ENCODE measurements at regions not wholly inside any gene's neighbourhood (a gene's known extent, or its start where the extent isn't known, plus 50 kb on each side); places are given as distances from the start of the nearest gene placed in this dataset.
"Not testable (repeated sequence)": the region's sequence is repeated elsewhere in the genome, so short reads cannot be mapped to it uniquely, and the experiment has no call there.

DNA sequence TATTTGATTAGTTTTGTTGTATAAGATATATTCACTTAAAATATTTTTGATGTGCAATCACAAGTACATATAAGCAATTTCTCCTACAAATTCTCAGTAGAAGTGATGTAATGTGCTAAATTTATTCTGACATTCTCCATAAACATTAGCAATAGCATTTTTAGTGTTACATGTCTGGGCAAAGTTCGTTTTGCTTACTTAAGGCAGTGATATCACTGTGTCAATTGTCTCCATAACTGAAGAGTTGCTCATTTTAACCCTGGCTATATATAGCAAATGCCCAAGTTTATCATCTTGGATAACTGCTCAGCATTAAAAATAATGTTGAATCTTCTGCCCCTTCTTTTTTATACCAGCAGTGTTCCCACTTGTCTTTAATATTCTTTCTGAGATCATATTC, 340.0 kb upstream of the NDST4 start:
- no peak for DNase-seq (ENCODE audit: low spot score)

DNA sequence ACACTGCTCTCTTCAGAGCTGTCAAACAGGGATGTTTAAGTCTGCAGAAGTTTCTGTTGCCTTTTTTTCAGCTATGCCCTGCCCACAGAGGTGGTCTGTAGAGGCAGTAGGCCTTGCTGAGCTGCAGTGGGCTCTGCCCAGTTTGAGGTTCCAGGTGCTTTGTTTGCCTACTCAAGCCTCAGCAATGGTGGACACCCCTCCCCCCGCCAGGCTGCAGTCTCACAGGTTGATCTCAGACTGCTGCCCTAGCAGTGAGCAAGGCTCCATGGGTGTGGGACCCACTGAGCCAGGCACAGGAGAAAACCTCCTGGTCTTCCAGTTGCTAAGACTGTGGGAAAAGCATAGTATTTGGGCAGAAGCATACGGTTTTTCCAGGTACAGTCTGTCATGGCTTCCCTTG, 338.8 kb upstream of the NDST4 start:
- DNase-seq (ENCODE audit: low spot score): not testable (repeated sequence)

DNA sequence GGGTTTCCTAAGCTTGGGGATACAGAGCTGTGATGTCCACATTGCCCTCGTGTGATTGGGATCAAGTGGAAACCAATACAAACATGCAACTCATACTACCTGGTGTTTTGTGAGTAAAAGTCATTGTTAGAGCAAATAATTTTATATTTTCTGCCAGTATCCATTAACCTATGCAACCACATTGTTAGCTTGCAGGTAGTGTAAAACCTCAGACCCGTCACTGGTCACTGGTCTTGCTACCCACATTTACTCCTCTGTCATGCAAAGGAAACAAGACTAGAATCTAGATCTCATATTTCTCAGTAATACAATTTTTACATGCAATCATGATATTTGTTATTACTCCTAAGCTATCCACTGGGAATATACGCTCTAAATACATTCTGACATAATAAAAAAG, 324.3 kb upstream of the NDST4 start:
- DNase-seq (ENCODE audit: low spot score): no peak

DNA sequence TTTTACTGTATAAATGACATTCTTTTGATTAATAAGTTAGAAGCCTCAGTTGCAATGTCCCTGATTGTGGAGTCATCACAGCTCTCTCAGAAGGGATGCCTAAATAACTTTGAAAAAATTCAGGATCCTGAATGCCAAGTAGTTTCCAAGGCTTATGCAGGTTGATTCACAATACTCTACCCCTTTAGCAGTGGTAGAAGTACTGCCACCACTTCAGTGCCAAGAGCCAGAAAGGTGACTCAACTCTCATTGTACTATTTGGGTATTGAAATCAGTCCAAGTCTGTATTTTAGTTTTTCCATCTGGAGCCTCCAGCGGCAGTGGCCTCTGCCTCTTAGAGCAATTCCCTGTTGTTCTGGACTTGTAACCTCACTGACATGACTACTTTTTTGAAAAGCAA, 320.1 kb upstream of the NDST4 start:
- no peak for DNase-seq (ENCODE audit: low spot score)

DNA sequence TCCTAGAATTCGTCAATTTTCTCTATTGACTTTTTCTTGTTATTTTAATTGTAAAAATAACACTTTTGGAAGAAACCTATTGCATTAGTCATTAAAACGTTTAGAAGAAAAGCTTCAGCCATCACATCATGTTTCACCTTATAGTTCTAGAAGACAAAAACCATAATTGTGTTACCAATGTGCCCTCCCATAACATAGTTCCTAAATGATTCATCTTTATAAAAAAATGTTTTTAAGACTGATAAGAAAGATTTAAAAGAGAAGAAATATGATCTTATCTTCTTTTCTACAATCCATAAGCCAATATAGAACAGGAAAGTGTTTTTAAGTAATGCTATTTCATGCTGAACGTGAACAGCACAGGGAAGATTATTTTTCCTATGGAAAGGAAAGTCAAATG, 316.6 kb upstream of the NDST4 start:
- no peak for DNase-seq (ENCODE audit: low spot score)

DNA sequence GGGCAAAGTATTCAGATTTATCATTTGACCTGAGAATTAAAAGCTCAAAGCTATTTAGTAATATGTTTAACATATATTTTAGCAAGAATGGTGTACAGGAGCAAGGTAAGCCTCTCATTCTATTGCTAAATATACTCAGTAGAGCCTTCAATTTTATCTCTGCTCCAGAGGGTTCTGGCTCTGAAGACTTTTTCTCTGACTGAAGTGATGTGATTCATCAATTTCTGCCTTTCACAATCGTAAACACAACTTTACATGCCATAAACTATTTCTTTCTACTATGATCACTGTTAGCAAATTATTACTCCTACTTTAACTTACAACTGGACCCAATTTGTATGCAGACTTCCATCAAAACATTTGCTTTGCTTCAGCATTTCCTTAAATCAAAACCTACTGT, 315.0 kb upstream of the NDST4 start:
- DNase-seq (ENCODE audit: low spot score): no peak

DNA sequence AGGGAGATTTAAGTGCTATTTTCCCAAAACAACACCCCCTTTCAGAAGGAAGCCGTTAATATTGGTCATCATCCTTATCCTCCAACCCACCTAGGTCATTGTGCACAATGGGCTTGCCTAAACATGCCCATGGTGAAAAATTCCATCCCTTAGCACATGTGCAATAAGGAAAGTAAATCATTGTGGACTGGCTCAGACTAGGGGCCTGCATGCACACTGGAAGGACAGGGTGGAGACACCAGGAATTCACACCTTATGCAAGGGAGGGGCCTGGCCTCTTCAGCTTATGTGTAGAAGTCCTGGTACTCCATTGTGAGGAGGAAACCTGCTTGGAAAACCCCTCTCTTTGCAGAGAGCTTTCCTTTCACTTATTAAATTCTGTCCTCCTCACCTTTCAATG, 311.4 kb upstream of the NDST4 start:
- DNase-seq (ENCODE audit: low spot score): no peak

DNA sequence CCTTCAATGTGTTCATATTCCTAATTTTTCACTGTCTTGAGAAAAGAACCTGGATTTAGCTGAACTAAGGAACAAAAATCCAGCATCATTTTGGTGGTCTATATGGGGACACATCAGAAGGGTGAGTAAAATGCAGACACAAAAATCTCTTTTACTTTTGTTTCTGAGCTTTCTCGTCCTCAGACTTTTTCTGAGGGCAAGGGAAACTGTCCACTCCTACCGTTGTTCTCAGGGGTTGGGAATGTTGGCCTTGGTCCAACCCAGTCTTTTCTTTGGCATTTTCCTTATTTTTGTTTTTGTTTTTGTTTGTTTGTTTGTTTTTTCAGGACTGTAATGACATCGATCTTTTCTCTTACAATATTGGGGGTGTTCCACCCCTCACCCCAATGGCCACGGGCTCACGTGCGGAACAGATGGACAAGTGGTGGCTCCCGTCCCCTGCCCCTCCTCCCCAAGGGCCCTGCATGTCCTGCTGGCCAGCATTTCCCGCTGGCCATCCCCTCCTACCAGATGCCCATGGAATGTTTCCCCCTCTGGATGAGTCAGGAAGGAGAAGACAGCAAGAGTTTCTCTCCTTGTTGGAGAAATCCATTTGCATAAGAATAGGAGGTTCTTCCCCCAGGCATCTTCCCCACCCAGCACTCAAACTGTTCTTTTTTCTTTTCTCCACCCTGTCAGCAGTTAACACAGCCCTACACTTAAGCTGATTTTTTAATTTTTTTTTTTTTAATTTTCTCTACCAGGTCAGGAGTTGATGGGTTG, 305.4 kb upstream of the NDST4 start:
- DNase-seq (ENCODE audit: low spot score): no peak

DNA sequence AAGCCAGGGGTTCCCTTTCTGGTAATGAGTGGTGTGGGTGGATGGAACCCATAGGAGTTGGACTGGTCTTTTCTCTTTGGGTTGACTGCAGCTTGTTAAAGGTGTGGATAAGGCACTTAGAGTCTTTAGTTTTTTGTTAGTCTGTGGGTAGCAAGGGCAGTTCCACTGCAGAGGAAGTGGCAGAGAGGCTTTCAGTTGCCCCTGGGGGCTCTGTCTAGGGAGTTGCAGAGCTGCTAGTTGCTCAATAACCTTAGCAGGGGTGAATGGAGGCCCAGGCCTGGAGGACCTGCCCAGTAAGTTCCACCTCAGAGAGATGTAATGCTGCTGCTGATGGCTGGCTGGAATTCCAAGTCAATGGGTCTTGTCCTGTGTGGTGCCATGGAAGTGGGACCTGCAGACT, 282.6 kb upstream of the NDST4 start:
- no peak for DNase-seq (ENCODE audit: low spot score)

DNA sequence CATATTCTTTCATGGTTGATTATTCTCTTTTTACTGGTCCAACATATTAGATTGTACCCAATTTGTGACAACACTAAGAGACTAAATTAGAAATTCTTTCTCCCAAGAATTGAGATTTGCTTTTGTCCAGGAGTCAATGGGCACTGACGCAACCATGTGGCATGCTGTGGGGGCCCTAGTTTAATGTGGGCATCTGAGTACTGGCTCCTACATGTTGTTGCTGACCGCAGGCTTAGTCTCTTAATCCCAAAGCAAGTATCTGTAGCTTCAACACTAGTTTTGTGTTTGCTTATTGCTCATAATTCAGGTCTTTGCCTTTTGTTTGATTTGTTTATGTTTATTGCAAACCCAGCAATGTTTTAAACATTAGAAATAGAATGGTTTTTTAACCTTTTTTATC, 263.4 kb upstream of the NDST4 start:
- no peak for DNase-seq (ENCODE audit: low spot score)

DNA sequence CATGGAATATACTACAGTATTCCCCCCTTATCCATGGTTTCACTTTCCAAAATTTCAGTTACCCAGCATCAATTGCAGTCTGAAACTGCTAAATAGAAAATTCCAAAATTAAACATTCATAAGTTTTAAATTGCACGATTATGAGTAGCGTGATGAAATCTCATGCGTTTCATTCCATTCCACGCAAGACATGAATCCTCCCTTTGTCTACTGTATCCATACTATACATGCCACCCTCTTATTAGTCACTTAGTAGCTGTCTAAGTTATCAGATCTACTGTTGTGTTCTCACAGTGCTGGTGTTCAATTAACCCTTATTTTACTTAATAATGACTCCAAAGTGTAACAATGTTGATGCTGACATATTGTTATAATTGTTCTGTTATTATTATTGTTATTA, 261.2 kb upstream of the NDST4 start:
- DNase-seq (ENCODE audit: low spot score): no peak

DNA sequence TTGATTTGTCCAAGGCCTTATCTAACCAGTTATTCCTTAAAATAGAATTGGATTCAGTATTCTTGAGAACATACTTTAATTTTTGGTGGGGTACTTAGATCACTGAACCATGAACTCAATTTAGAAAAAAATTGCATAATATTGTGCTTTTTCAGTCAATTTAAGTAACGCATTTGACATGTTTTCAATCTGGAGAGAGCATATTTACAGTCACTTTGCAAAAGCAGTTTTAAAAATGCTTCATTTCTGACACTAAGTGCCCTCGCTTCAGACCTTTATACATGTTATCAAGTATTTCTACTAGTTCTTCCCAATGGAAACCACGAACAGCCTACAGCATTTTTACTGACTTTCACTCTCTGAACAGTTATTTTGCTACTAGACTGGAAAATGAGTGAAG, 257.1 kb upstream of the NDST4 start:
- DNase-seq (ENCODE audit: low spot score): no peak

DNA sequence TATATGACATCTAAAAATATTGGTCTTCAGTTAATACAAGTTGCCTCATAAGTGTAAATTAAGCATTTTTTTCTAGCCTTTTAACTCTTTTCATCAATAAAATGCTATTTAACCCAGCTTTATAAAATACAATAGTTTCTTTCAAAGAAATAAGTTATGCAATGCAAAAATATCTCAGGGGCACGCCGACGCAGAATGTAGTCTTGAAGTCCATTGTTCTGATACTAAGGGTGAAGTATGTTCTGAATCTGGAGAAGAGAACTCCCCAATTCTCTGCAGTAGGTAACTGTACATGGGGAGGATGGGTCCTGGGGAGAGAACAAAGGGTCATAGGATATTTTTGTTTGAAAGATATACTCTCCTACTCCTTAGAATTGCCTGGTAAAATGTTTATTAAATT, 256.6 kb upstream of the NDST4 start:
- DNase-seq (ENCODE audit: low spot score): no peak

DNA sequence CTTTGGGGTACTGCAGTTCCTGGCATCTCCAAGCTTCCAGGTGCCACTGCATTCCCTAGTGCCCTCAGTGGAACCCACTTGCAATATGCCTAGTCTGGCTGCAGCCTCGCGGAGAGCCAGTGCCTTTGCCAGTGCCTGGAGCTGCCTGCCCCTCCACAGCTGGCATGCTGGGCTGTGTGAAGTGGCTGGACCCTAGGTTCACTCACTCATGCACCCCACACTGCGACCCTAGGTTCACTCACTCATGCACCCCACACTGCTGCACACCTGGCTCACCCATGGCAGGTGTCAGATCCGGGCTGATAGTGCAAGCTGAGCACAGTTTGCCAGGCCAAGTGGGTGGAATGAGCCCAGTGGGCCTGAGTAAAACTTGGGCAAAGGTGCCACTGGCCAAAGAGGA, 253.0 kb upstream of the NDST4 start:
- no peak for DNase-seq (ENCODE audit: low spot score)

DNA sequence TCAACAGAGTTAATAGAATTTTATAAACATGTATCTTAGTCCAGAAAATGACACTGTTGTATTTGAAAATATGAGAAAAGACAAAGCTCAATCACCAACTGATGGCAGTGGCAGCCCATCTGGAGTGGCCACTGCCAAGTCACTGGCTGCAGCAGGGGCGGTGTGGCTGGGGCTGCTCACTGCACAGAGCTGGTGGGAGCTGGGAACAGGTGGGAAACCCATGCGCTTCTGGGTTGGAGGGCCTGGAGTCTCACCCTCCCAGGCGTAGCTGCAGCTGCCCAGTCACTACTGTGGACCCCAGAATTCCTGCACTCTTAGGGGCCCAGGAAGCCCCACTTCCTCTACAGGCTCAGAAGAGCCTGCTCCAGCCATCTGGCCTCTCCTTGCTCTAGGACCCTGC, 251.8 kb upstream of the NDST4 start:
- no peak for DNase-seq (ENCODE audit: low spot score)

DNA sequence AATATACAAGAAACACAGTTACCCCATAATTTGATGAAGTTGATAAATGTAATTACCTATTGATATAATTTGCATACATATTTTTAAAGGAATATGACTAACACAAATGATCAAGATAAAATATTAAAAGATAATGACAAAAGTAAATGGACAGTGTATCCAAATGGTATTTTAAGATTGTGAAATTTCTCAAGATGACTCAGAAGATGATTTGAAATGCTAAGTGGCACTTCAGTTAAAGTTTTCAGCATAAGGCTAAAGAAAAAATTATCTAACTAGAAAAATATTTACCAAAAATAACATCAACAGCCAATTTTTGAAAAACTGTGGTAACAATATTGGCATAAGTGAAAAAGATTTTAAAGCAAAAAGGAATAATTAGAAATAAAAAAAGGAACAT, 248.4 kb upstream of the NDST4 start:
- DNase-seq (ENCODE audit: low spot score): no peak

DNA sequence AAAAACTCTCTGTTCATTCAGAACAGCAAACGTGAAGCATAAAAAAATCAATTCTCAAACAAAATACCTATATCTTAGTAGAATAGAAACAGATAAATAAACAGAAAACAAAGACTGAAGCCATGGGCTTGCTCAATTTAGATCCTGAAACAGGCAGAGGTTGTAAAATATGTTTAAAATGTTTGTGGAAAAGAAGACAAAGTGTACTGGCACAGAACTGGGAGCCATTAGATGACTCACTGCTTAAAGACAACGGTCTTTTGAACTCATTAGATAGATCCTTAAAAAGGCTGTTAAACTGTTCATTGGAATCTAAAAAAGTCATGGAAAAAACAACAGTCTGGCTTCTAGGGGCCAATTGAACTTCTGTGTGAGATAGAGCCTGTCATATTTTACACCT, 247.0 kb upstream of the NDST4 start:
- DNase-seq (ENCODE audit: low spot score): no peak

DNA sequence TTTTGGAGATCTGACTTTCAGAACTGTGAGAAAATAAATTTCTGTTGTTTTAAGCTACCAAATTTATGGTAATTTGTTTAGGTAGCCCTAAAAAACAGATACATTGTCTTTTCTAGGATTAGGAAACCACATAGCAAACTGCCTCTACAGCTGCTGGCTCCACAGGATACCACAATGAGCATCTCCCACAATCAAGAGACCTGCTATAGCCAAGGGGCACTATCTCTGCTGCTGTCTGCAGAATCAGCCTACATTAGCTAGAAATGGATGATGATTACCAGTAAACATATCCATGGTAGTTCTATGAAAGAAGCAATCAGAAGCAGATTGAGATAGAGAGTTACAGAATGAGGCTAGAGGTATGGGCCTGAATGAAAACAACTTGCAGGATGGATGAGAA, 244.4 kb upstream of the NDST4 start:
- no peak for DNase-seq (ENCODE audit: low spot score)

DNA sequence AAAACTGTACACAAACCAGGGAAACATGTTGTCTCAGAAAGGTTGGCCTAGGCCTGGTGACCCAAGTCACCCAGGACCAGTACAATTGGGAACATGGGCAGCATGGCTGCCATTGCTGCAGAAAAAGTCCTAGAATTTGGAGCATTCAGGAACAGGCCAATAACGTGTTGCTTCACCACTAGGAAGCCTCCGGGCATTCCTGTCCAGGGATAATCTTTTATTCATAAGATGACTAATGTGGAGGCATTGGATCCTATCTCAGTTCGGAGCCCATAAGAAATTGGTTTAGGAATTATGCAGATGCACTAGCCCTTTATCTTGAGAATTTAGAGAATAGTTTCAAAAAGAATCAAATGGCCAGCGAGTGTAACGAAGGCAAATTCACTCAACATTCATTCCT, 242.8 kb upstream of the NDST4 start:
- no peak for DNase-seq (ENCODE audit: low spot score)

DNA sequence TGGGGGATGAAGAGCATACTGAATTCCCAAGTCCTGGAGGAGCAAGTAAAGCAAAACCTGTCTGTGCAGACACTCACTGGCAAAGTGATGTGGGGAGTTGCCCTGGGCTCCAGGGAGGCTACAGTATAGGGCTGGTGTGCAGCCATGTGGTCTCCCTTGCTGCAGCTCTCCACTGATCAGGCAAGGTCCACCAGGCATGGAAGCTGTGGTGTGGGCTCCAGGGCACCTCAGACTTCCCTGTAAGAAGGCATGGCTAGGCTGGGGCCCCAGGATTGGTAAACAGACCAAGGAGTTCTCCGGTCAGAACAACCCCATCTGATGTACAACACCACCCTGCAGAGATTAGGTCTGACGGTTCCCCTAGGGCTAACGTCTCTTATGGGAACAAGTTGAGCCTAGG, 241.9 kb upstream of the NDST4 start:
- DNase-seq (ENCODE audit: low spot score): no peak

DNA sequence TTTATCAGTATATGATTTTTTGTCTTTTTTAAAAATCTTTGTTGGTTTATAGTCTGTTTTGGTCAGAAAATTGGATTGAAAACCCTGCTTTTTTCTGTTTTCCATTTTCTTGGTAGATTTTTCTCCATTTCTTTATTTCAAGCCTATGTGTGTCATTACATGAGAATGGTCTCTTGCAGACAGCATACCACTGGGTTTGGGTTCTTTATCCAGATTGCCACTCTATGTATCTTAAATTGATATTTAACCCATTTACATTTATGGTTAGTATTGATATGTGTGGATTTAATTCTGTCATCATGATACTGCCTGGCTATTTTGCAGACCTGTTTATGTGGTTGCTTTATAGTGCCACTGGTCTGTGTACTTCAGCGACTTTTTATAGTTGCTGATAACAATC, 239.9 kb upstream of the NDST4 start:
- no peak for DNase-seq (ENCODE audit: low spot score)

DNA sequence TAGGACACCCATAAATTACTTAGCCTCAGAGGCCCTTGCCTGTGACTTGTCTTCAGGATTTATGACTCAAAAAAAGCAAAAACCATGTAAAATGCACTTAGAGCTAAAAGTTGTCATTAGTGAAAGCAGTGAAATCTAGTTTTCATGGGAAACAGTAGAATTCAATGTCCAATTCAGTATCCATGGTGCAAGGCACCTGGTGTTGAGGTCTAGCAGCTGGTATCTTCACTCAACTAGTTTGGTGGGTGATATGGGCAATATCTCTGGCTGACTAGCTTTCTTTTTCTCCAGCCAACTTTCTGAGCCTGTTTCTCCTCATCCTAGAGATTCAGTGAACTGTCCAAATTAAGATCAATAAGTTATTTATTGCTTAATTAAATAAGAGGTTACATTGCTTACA, 229.8 kb upstream of the NDST4 start:
- DNase-seq (ENCODE audit: low spot score): no peak

DNA sequence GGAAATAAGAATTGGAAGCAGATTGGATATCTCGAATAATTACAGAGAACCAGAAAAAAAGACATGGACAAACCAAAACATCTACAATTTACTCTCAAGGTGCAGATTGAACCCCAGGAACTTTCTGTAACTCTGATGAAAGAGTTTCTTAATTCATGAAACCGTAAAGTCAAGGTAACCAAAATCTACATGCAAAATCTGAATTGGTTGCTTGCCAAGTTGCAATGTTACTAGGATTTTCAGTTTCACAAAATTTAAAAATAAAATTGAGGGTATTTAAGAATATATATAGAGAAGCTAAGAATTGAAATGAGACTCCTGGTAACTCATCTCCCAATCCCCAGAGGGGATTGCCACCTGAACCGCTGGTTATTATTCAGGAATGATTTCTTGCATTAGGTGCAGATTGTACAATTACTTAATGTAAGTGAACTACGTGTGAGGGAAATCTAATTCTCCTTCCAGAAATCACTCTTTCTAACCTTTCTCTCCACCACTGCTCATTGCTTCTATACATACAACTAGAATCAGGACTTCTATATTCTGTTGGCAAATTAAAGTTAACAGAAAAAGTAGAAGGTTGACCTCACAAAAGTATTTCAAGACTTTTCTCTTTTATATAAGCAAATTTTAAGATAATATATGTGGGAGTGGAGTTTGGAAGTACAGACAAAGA, 221.5 kb upstream of the NDST4 start:
- no peak for DNase-seq (ENCODE audit: low spot score)

DNA sequence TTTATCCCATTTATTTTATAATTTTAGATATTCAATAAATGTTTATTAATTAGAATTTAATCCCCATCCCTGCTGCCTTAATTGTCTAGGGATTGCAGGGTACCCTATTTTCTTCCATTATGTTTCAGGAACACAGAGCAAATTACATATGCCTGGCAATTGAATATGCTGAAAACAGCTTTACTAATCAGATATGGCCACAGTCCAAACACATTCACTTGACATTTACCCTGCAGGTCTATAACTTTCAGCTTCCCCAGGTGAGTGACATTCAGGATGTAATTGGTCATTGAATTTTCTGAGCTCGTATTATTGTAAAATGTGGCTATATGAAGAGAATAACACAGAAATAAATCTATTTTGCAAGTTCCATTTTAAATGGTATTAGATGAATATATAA, 218.7 kb upstream of the NDST4 start:
- no peak for DNase-seq (ENCODE audit: low spot score)
